GM12878 (cell line): ENCODE measurements at regions not wholly inside any gene's neighbourhood (a gene's known extent, or its start where the extent isn't known, plus 50 kb on each side); places are given as distances from the start of the nearest gene placed in this dataset.
A peak's percentile ranks its signal among the peaks of the same experiment; 100 is the strongest.

ENCODE experiments used
- ATAC-seq: fragments of 200-7000 bp; cut with Tn5 transposase; 3 replicates; pipeline ENCODE4 v1.9.1; 2020; ENCODE audit warnings: mild to moderate bottlenecking, moderate library complexity
- BruUV-seq: library from RNA; stranded (reverse); fragments of 400-500 nt; replicated peaks from 2 replicates; lab custom pipeline; 2021; lab: Mats Ljungman, UMichigan
- CTCF ChIA-PET: fragments of 300-600 bp; sonication (Branson Sonifier 250); formaldehyde crosslinking; extraction: SDS; loops from one replicate; lab custom pipeline; 2021; ENCODE audit warnings: inconsistent platforms; lab: Yijun Ruan, JAX
- POLR2A ChIA-PET: fragments of 350-600 bp; formaldehyde crosslinking; extraction: SDS; loops from one replicate; lab custom pipeline; 2021; ENCODE audit warnings: inconsistent platforms; lab: Charles Lee
- RAD21 ChIA-PET: fragments of 300-600 bp; sonication (Branson Sonifier 250); formaldehyde crosslinking; loops from one replicate; lab custom pipeline; 2023; ENCODE audit warnings: antibody characterized with exemption; ENCODE audit not compliant: unreplicated experiment; lab: Charles Lee
- SMC1A ChIA-PET: fragments of 300-600 bp; sonication (Branson Sonifier 250); formaldehyde crosslinking; loops from one replicate; lab custom pipeline; 2023; ENCODE audit not compliant: unreplicated experiment, uncharacterized antibody; lab: Charles Lee
- DNase-seq: peaks from one replicate; pipeline ENCODE4 v3.0.0-alpha.2; 2011; ENCODE audit warnings: low read depth, low spot score
- FAIRE-seq: peaks from 3 replicates; lab custom pipeline; 2011; peaks lifted over from hg19 to GRCh38; lab: Jason Lieb, UNC
- H2AFZ ChIP-seq: 2 replicates; pipeline ENCODE4 v1.6.0; 2011; ENCODE audit warnings: low read depth, low read length, control low read depth; ENCODE audit not compliant: control insufficient read depth
- H3K27ac ChIP-seq: 2 replicates; pipeline ENCODE4 v1.5.1; 2011; ENCODE audit warnings: control low read depth; ENCODE audit not compliant: control insufficient read depth, insufficient read depth
- H3K27me3 ChIP-seq, 2 experiments: replicated peaks in 1 of 2; 2 replicates each; pipeline versions ENCODE4 v1.6.0 to v1.6.1; 2011; ENCODE audit warnings: low read length in 1 of 2; ENCODE audit not compliant: control insufficient read depth in 2 of 2, insufficient read depth in 2 of 2
- H3K36me3 ChIP-seq, 2 experiments: 2 replicates each; pipeline ENCODE4 v1.5.1; 2011; ENCODE audit warnings: low read length in 1 of 2; ENCODE audit not compliant: control insufficient read depth in 2 of 2, insufficient read depth in 2 of 2
- H3K4me1 ChIP-seq: 2 replicates; pipeline ENCODE4 v1.6.1; 2011; ENCODE audit warnings: mild to moderate bottlenecking, low read length, moderate library complexity, mixed read lengths; ENCODE audit not compliant: control insufficient read depth, insufficient read depth
- H3K4me2 ChIP-seq: 2 replicates; pipeline ENCODE4 v1.6.0; 2011; ENCODE audit warnings: control low read depth; ENCODE audit not compliant: control insufficient read depth, insufficient read depth
- H3K4me3 ChIP-seq: fragments of 200-600 bp; sonication (generic); 2 replicates; pipeline ENCODE4 v1.5.1; 2016
- H3K79me2 ChIP-seq: 2 replicates; pipeline ENCODE4 v1.6.0; 2011; ENCODE audit warnings: low read length; ENCODE audit not compliant: control insufficient read depth, insufficient read depth
- H3K9ac ChIP-seq: 2 replicates; pipeline ENCODE4 v1.8.0; 2011; ENCODE audit warnings: low read length, control low read depth, mixed read lengths; ENCODE audit not compliant: control insufficient read depth, insufficient read depth
- H3K9me3 ChIP-seq: replicated peaks from 3 replicates; pipeline ENCODE4 v1.5.1; 2011; ENCODE audit warnings: mild to moderate bottlenecking, low read length; ENCODE audit not compliant: control insufficient read depth, insufficient read depth
- H4K20me1 ChIP-seq: 2 replicates; pipeline ENCODE4 v1.6.0; 2011; ENCODE audit not compliant: control insufficient read depth, insufficient read depth
- E2F4 ChIP-seq: IDR thresholded peaks from 2 replicates; pipeline ENCODE4 v1.6.1; 2012; ENCODE audit warnings: low read depth, low read length, improper control_type of control experiment
- EGR1 ChIP-seq, 2 experiments: IDR thresholded peaks; 1 replicate in 1 of 2; 2 replicates in 1 of 2; pipeline ENCODE4 v1.6.1; 2011 to 2012; ENCODE audit warnings: low read depth in 2 of 2, low read length in 2 of 2, borderline replicate concordance in 1 of 2, mild to moderate bottlenecking in 1 of 2, moderate library complexity in 1 of 2
- MEF2B ChIP-seq: fragments of 450-650 bp; IDR thresholded peaks from 2 replicates; pipeline ENCODE4 v1.6.1; 2018; ENCODE audit warnings: mild to moderate bottlenecking, moderate library complexity; ENCODE audit not compliant: partially characterized antibody, poor library complexity, severe bottlenecking
- RUNX3 ChIP-seq: IDR thresholded peaks from 2 replicates; pipeline ENCODE4 v1.6.1; 2012; ENCODE audit warnings: low read length, inconsistent platforms
- SMAD5 ChIP-seq: IDR thresholded peaks from 2 replicates; pipeline ENCODE4 v1.6.1; 2016; ENCODE audit warnings: antibody characterized with exemption, low read depth
- SMC3 ChIP-seq: IDR thresholded peaks from 2 replicates; pipeline ENCODE4 v1.6.1; 2011; ENCODE audit warnings: low read length, improper control_type of control experiment, borderline replicate concordance
- SPI1 ChIP-seq: IDR thresholded peaks from 2 replicates; pipeline ENCODE4 v1.6.1; 2011; ENCODE audit warnings: low read depth, mild to moderate bottlenecking, low read length, moderate library complexity, borderline replicate concordance; ENCODE audit not compliant: insufficient read depth
- STAT1 ChIP-seq: fragments of 450-650 bp; conservative IDR thresholded peaks from 2 replicates; pipeline ENCODE4 v1.6.1; 2014; ENCODE audit warnings: antibody characterized with exemption, mild to moderate bottlenecking
- STAT3 ChIP-seq: IDR thresholded peaks from 2 replicates; pipeline ENCODE4 v1.6.1; 2011; ENCODE audit warnings: low read depth, low read length, improper control_type of control experiment
- ZSCAN29 ChIP-seq: fragments of 450-650 bp; IDR thresholded peaks from 2 replicates; pipeline ENCODE4 v1.6.1; 2017; ENCODE audit warnings: mild to moderate bottlenecking, moderate library complexity
- WGBS: methylation state at CpG from one replicate; pipeline ENCODE4 v1.1.6; 2016; ENCODE audit warnings: low lambda C conversion rate; ENCODE audit not compliant: insufficient replicate concordance, insufficient coverage; ENCODE audit errors: missing lambda C conversion rate; 5-methylcytosine and 5-hydroxymethylcytosine counted together
- in situ Hi-C: fragments of 300-500 bp; cut with MboI; formaldehyde crosslinking; loops from 9 replicates; pipeline ENCODE4 v1.14.3; 2018; ENCODE audit warnings: mixed read lengths
- intact Hi-C: fragments of 100-400 bp; cut with micrococcal nuclease; formaldehyde crosslinking; loops from one replicate; pipeline ENCODE4 v1.14.2; 2022; ENCODE audit not compliant: unreplicated experiment
- TF ChIP-seq, protein P1 (sequence below): fragments of 150-350 bp; IDR thresholded peaks from 2 replicates; pipeline ENCODE4 v1.6.1; 2014; ENCODE audit warnings: mild to moderate bottlenecking, low read depth, low read length
- TF ChIP-seq, protein P2 (sequence below): fragments of 450-650 bp; IDR thresholded peaks from 2 replicates; pipeline ENCODE4 v1.6.1; 2017; ENCODE audit warnings: mild to moderate bottlenecking, moderate library complexity

DNA sequence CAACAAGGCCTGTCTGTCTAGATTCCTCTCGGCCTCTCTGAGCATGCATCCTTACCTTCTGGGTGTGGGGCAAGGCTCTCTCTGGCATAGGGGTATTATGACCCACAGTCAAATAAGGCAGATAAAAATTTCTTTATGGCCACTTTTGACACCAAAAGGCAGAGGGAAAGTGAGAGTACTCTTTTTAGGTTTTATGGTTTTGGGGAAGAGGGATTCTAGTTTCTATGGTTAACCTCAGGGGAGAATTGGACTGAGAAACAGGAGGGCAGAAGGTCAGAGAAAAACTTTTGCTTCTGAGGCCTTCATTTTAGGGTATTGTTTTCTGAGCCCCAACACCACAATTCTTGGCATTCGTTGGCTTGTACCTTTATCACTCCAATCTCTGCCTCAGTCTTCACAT lies 70.0 kb upstream of the CCDC54 start:
- ChIA-PET SMC1A (no interaction called here), RAD21 (no interaction called here)
- no peak overlapping the region for H3K4me2 ChIP-seq
- ATAC-seq (no peak), DNase-seq (no peak), FAIRE-seq (peak; percentile 78)
- H3K36me3 ChIP-seq = no peaks in the 10 kb centered on the region
- H3K4me3 ChIP-seq = no peak overlapping the region
- H3K79me2 ChIP-seq = no peaks in the 10 kb centered on the region
- H3K9ac ChIP-seq = no peak overlapping the region
- H3K4me1 ChIP-seq = no peaks in the 10 kb centered on the region
- H3K27ac ChIP-seq = no peak overlapping the region
- no peaks in the 10 kb centered on the region for H3K9me3 ChIP-seq
- no TSS peak for BruUV-seq
- TF ChIP-seq EGR1 (IDR thresholded peaks at IDR 0.05; ENCODE audit: borderline replicate concordance in 1 of 2, low read depth in 2 of 2, low read length in 2 of 2) = no peak
- TF ChIP-seq, protein P1, sequence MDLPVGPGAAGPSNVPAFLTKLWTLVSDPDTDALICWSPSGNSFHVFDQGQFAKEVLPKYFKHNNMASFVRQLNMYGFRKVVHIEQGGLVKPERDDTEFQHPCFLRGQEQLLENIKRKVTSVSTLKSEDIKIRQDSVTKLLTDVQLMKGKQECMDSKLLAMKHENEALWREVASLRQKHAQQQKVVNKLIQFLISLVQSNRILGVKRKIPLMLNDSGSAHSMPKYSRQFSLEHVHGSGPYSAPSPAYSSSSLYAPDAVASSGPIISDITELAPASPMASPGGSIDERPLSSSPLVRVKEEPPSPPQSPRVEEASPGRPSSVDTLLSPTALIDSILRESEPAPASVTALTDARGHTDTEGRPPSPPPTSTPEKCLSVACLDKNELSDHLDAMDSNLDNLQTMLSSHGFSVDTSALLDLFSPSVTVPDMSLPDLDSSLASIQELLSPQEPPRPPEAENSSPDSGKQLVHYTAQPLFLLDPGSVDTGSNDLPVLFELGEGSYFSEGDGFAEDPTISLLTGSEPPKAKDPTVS = no peak
- no peak for TF ChIP-seq ZSCAN29
- TF ChIP-seq RUNX3 = peak; percentile 71
- TF ChIP-seq, all 136 proteins: peak for 1
- H4K20me1 ChIP-seq = no peaks in the 10 kb centered on the region
- no peaks in the 10 kb centered on the region for H3K27me3 ChIP-seq
- POLR2A ChIA-PET = no interaction called here
- H2AFZ ChIP-seq = no peak overlapping the region
- WGBS = 56% methylated on average over 2 of the region's 2 CpGs
- in situ Hi-C loops = no loop called here
- intact Hi-C loops = no loop called here
- CTCF ChIA-PET = no interaction called here

- FAIRE-seq = no peak
- Histone ChIP-seq H3K79me2 (no peaks in the 10 kb centered on the region), H3K9me3 (no peaks in the 10 kb centered on the region), H3K4me2 (no peak overlapping the region), H3K4me1 (no peaks in the 10 kb centered on the region), H3K9ac (no peak overlapping the region), H4K20me1 (no peaks in the 10 kb centered on the region), H3K27ac (no peak overlapping the region), H3K27me3 (no peaks in the 10 kb centered on the region), H3K4me3 (no peak overlapping the region), H3K36me3 (no peaks in the 10 kb centered on the region), H2AFZ (no peak overlapping the region)
- 87% methylated on average over 2 of the region's 2 CpGs for WGBS
- ChIA-PET RAD21 (no interaction called here), CTCF (no interaction called here), SMC1A (no interaction called here), POLR2A (no interaction called here)
- intact Hi-C loops = no loop called here
- BruUV-seq = no TSS peak
- ATAC-seq = no peak
- in situ Hi-C loops = no loop called here
- no peak for DNase-seq
- TF ChIP-seq SPI1 (no peak), STAT3 (no peak), E2F4 (no peak), MEF2B (no peak), STAT1 (no peak), SMC3 (no peak), SMAD5 (no peak)
- TF ChIP-seq, protein P2, sequence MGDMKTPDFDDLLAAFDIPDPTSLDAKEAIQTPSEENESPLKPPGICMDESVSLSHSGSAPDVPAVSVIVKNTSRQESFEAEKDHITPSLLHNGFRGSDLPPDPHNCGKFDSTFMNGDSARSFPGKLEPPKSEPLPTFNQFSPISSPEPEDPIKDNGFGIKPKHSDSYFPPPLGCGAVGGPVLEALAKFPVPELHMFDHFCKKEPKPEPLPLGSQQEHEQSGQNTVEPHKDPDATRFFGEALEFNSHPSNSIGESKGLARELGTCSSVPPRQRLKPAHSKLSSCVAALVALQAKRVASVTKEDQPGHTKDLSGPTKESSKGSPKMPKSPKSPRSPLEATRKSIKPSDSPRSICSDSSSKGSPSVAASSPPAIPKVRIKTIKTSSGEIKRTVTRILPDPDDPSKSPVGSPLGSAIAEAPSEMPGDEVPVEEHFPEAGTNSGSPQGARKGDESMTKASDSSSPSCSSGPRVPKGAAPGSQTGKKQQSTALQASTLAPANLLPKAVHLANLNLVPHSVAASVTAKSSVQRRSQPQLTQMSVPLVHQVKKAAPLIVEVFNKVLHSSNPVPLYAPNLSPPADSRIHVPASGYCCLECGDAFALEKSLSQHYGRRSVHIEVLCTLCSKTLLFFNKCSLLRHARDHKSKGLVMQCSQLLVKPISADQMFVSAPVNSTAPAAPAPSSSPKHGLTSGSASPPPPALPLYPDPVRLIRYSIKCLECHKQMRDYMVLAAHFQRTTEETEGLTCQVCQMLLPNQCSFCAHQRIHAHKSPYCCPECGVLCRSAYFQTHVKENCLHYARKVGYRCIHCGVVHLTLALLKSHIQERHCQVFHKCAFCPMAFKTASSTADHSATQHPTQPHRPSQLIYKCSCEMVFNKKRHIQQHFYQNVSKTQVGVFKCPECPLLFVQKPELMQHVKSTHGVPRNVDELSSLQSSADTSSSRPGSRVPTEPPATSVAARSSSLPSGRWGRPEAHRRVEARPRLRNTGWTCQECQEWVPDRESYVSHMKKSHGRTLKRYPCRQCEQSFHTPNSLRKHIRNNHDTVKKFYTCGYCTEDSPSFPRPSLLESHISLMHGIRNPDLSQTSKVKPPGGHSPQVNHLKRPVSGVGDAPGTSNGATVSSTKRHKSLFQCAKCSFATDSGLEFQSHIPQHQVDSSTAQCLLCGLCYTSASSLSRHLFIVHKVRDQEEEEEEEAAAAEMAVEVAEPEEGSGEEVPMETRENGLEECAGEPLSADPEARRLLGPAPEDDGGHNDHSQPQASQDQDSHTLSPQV = no peak
Measured at GRCh38 chr3:107308716-107309115, 68.5 kb upstream of the CCDC54 start.
